ENCODE measurements at regions not wholly inside any gene's neighbourhood (a gene's known extent, or its start where the extent isn't known, plus 50 kb on each side); places are given as distances from the start of the nearest gene placed in this dataset.

GRCh38 chrX:126395909-126396308, 156.7 kb downstream of the DCAF12L1 start:
- CTCF ChIA-PET = no interaction called here
- H3K36me3 ChIP-seq (replicated peaks in 1 of 2; ENCODE audit: control insufficient read depth in 1 of 2, insufficient read depth in 2 of 2, low read length in 1 of 2) = no peaks in the 10 kb centered on the region
- no peaks in the 10 kb centered on the region for H3K9me3 ChIP-seq
- H3K27ac ChIP-seq (ENCODE audit: low read depth in 2 of 2, low read length in 1 of 2) = no peak overlapping the region
- H3K4me2 ChIP-seq = no peak overlapping the region
- H3K27me3 ChIP-seq (ENCODE audit: insufficient read depth) = no peaks in the 10 kb centered on the region
- no peaks in the 10 kb centered on the region for H3K79me2 ChIP-seq (ENCODE audit: insufficient read depth)
- no peak overlapping the region for H2AFZ ChIP-seq (ENCODE audit: low read depth)
- TF ChIP-seq RXRA (IDR thresholded peaks at IDR 0.05; ENCODE audit: borderline replicate concordance, low read depth) (no peak), EP300 (IDR thresholded peaks at IDR 0.05; ENCODE audit: borderline replicate concordance in 1 of 2, low read depth in 1 of 2, low read length in 1 of 2) (no peak), RAD21 (IDR thresholded peaks at IDR 0.05; ENCODE audit: low read length) (no peak), IRF3 (IDR thresholded peaks at IDR 0.05; ENCODE audit: low read depth, low read length) (no peak), FOSL2 (IDR thresholded peaks at IDR 0.05; ENCODE audit: borderline replicate concordance, low read depth) (no peak), TCF12 (IDR thresholded peaks at IDR 0.05) (no peak), RCOR1 (IDR thresholded peaks at IDR 0.05; ENCODE audit: low read length) (no peak), CHD2 (IDR thresholded peaks at IDR 0.05; ENCODE audit: low read length, partially characterized antibody) (no peak), REST (IDR thresholded peaks at IDR 0.05; ENCODE audit: low read depth, low read length) (no peak), RFX5 (IDR thresholded peaks at IDR 0.05; ENCODE audit: low read length) (no peak), MXI1 (IDR thresholded peaks at IDR 0.05; ENCODE audit: low read depth, low read length) (no peak), NRF1 (IDR thresholded peaks at IDR 0.05; ENCODE audit: low read depth, low read length) (no peak), CTCF (IDR thresholded peaks at IDR 0.05) (no peak), MAX (IDR thresholded peaks at IDR 0.05; ENCODE audit: low read depth) (no peak), SMC3 (IDR thresholded peaks at IDR 0.05; ENCODE audit: low read depth, low read length) (no peak), SIN3A (IDR thresholded peaks at IDR 0.05; ENCODE audit: borderline replicate concordance, low read depth, low read length) (no peak), TEAD4 (IDR thresholded peaks at IDR 0.05; ENCODE audit: borderline replicate concordance, insufficient read depth) (no peak), GABPA (IDR thresholded peaks at IDR 0.05; ENCODE audit: low read depth) (no peak)
- POLR2A ChIA-PET = no interaction called here
- no peak for DNase-seq
- H3K4me3 ChIP-seq (ENCODE audit: low read depth in 2 of 2, low read length in 1 of 2) = no peak overlapping the region
- H3K9ac ChIP-seq = no peak overlapping the region
- no peaks in the 10 kb centered on the region for H4K20me1 ChIP-seq (ENCODE audit: insufficient read depth)
- no peaks in the 10 kb centered on the region for H3F3A ChIP-seq (replicated peaks; ENCODE audit: insufficient read depth)
- H3K4me1 ChIP-seq (ENCODE audit: control insufficient read depth in 1 of 2, insufficient read depth in 2 of 2, low read depth in 1 of 2, low read length in 1 of 2) = no peaks in the 10 kb centered on the region
- no peaks in the 10 kb centered on the region for H3K9me2 ChIP-seq
